ENCODE measurements at regions not wholly inside any gene's neighbourhood (a gene's known extent, or its start where the extent isn't known, plus 50 kb on each side); places are given as distances from the start of the nearest gene placed in this dataset.

DNA sequence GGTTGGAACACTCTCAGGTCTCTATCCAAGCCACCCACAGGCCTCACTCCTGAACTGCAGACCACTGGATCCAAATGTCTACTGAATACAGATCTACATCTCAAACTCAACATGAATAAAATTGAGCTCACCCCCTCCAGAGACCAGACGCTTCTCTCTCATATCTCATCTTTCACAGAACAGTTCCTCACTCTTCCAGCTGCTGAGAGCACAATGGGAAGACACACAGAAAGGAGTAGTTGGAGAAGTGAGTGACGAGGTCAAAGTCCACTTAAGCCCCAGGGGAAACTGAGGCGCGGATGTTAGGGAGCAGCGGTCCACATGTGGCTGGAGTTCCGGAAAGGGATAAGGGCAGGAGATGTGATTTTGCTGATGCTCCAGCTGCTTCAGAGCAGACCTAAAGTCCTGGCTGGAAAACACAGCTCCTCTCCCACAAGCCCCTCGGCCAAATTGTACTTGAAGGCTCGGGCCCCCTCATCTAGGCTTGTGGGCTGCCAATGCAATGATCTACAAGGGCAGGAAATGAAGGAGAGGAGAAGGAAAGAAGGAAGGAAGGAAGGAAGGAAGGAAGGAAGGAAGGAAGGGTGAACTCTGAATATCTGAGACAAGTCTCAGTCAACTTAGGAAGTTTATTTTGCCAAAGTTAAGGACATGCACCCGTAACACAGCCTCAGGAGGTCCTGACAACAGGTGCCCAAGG is 211.2 kb upstream of the TLE3 start:
- no peaks in the 10 kb centered on the region for H3K36me3 ChIP-seq (ENCODE audit: insufficient read depth, low read length)
- H3K9me3 ChIP-seq (ENCODE audit: control insufficient read depth, insufficient read depth, low read length): peaks cover 4% of the 10 kb centered on the region; the same call in 1 of the 2 replicates
- no peak overlapping the region for H3K9ac ChIP-seq (ENCODE audit: low read depth, low read length)
- no peaks in the 10 kb centered on the region; the same call in 1 of the 2 replicates for H3K4me1 ChIP-seq (ENCODE audit: insufficient read depth, low read length)

DNA sequence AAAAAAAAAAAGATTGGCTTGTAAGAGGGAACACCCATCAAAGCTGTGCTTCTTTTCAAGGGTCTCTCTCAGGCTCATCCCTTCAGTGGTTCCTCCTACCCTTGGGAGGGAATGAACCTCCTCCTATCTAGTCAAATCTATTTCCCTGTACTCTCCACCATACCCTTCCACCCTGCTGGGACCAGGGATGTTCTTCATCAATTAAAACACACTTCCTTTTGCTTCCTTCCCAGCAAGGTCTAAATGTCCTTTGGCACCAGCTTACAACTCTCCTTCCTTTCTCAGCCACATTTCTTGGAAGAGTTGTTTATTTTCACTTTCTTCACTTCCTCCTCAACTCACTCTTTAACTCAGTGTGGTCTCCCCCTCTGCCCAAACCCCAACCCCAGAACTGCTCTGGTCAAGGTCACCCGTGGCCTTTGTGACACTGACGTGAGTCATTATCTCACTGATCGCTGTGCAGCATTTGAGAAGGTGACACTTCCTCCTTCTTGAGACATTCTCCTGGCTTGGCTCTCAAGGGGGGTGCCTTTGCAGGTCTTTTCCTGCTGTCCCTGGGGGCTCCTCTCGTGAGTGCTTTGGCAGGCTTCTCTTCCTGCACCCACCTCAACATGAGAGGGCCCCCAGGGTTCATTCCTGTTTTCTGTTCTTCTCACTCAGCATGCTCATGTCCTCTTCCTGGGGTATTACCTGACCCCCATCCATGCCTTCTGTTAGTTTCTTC is 210.5 kb upstream of the TLE3 start:
- Histone ChIP-seq H3K4me1 (ENCODE audit: insufficient read depth, low read length) (no peaks in the 10 kb centered on the region), H3K9ac (ENCODE audit: low read depth, low read length) (no peak overlapping the region), H3K36me3 (ENCODE audit: insufficient read depth, low read length) (no peaks in the 10 kb centered on the region), H3K9me3 (ENCODE audit: control insufficient read depth, insufficient read depth, low read length) (peaks cover 4% of the 10 kb centered on the region; the same call in 1 of the 2 replicates)

DNA sequence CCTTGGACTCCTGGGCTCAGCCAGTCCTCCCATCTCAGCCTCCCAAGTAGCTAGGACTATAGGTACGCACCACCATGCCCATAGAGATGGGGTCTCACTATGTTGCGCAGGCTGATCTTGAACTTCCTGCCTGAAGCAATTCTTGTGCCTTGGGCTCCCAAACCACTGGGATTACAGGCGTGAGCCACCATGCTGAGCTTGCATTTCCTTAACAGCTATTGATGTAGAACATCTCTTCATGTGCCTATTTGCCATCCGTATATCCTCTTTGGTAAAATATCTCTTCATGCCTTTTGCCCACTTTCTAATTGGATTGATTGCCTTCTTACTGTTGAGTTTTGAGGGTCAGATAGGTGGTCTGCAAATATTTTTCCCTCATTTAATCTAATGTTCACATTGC is 208.9 kb upstream of the TLE3 start:
- Histone ChIP-seq H3K9ac (ENCODE audit: low read depth, low read length) (no peak overlapping the region), H3K36me3 (ENCODE audit: insufficient read depth, low read length) (no peaks in the 10 kb centered on the region), H3K9me3 (ENCODE audit: control insufficient read depth, insufficient read depth, low read length) (peaks cover 4% of the 10 kb centered on the region; the same call in 1 of the 2 replicates), H3K4me1 (ENCODE audit: insufficient read depth, low read length) (no peaks in the 10 kb centered on the region)

DNA sequence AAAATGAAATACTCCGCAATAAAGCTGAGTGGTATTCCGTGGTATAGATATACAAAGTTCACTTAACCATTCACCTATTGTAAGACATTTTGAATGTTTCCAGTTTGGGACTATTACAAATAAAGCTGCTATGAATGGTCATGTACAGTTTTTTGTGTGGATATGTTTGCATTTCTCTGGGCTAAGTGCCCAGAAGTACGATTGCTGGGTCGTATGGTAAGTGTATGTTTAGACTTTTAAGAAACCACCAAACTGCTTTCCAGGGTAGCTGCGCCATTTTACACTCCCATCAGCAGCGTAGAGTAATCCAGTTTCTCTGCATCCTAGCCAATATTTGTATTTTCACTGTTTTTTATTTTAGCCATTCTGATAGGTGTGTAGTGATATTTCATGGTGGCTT is 208.4 kb upstream of the TLE3 start:
- Histone ChIP-seq H3K9me3 (ENCODE audit: control insufficient read depth, insufficient read depth, low read length) (peaks cover 4% of the 10 kb centered on the region; the same call in 1 of the 2 replicates), H3K36me3 (ENCODE audit: insufficient read depth, low read length) (no peaks in the 10 kb centered on the region), H3K9ac (ENCODE audit: low read depth, low read length) (no peak overlapping the region), H3K4me1 (ENCODE audit: insufficient read depth, low read length) (no peaks in the 10 kb centered on the region)

DNA sequence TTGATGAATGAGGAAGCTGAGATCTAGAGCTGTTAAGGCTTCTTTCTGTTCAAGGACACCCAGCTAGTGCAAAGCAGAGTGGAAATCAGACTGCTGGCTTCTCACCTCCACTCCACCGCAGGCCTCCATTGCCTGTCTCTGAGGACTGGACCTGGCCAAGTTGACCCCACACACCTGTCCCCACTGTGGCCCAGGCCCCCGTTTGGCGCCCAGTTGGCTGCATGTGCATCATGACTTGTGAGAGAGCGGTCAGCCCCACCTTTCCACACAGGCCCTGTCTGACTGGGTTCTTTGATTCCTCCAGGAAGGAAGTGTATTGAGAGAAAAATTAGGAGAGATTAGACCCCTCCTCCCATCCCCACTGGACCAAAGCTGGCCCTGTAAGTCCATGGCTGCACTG is 206.3 kb upstream of the TLE3 start:
- no peaks in the 10 kb centered on the region for H3K36me3 ChIP-seq (ENCODE audit: insufficient read depth, low read length)
- H3K9me3 ChIP-seq (ENCODE audit: control insufficient read depth, insufficient read depth, low read length): peaks cover 4% of the 10 kb centered on the region; the same call in 1 of the 2 replicates
- H3K9ac ChIP-seq (ENCODE audit: low read depth, low read length): no peak overlapping the region
- H3K4me1 ChIP-seq (ENCODE audit: insufficient read depth, low read length): no peaks in the 10 kb centered on the region

DNA sequence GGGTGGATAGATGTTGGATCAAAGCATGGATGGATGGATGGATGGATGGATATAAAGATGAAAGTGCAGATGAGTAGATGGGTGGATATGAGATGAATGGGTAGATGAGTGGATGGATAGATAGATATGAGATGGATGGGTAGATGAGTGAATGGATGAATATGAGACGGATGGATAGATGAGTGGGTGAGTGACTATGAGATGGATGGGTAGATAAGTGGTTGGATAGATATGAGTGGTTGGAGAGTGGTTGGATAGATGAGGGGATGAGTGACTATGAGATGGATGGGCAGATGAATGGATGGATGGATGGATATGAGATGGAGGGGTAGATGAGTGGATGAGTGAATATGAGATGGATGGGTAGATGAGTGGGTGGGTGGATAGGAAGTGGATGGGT is 204.6 kb upstream of the TLE3 start:
- H3K9me3 ChIP-seq (ENCODE audit: control insufficient read depth, insufficient read depth, low read length): peaks cover 4% of the 10 kb centered on the region; the same call in 1 of the 2 replicates
- H3K4me1 ChIP-seq (ENCODE audit: insufficient read depth, low read length): no peaks in the 10 kb centered on the region
- no peaks in the 10 kb centered on the region for H3K36me3 ChIP-seq (ENCODE audit: insufficient read depth, low read length)
- H3K9ac ChIP-seq (ENCODE audit: low read depth, low read length): no peak overlapping the region

DNA sequence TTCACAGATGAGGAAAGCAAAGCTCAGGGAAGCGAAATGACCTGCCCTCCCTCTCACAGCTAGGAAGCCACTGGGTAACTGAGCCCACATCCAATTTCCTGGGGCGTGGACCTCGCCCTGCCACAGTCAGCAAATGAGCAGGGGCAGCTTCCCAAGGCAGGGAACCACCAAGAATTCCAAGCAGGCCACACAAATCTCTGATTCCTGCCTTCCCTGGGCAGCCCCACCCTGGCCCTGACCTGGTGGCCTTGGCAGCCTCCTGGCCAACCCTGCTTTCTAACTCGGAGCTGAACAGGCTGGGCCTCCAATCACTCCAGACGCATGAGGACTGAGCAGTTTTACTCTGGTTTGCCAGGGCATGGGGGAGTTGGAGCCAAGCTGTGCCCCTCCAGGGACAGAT is 203.7 kb upstream of the TLE3 start:
- peaks cover 4% of the 10 kb centered on the region; the same call in 1 of the 2 replicates for H3K9me3 ChIP-seq (ENCODE audit: control insufficient read depth, insufficient read depth, low read length)
- H3K9ac ChIP-seq (ENCODE audit: low read depth, low read length): no peak overlapping the region
- no peaks in the 10 kb centered on the region for H3K36me3 ChIP-seq (ENCODE audit: insufficient read depth, low read length)
- no peaks in the 10 kb centered on the region for H3K4me1 ChIP-seq (ENCODE audit: insufficient read depth, low read length)

DNA sequence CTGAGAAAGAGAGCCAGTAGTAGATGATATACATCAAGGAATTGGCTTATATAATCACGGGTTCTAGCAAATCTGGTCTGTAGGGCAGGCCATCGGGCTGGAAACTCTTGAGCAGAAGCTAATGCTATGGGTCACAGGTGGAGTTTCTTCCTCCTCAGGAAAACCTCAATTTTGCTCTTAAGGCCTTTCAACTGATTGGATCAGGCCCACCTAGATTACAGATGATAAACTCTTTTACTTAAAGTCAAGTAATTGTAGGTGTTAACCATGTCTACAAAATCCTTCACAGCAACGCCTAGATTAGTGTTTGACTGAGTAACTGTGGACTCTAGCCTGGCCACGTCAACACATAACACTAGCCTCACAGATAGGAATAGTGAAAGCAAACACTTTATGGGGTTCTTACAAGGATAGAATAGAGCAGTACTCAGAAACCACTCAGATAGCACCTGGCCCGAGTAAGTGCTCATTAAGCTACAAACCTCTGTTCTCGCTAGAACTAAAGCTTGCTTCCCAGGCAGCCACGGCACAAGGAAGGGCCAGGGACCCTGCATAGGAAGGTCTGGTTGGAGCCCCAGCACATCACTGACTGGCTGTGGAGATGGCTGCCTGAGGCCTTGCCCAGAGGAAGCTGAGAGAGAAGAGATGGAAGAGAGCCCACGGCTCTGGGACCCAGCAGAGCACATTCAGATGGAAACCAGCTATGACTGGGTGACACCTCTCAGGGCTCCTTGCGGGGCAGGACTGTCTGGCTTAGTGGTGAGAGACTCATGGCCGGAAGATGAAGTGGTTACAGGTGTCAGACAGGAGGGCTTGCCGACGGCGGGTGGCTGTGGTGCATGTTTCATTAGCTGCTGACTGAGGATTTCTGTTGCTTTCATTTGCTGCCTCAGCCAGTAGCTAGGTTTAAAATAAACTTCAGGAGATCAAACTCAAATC is 202.5 kb upstream of the TLE3 start:
- Histone ChIP-seq H3K4me1 (ENCODE audit: insufficient read depth, low read length) (no peaks in the 10 kb centered on the region), H3K9ac (ENCODE audit: low read depth, low read length) (no peak overlapping the region), H3K36me3 (ENCODE audit: insufficient read depth, low read length) (no peaks in the 10 kb centered on the region), H3K9me3 (ENCODE audit: control insufficient read depth, insufficient read depth, low read length) (peaks cover 4% of the 10 kb centered on the region; the same call in 1 of the 2 replicates)

DNA sequence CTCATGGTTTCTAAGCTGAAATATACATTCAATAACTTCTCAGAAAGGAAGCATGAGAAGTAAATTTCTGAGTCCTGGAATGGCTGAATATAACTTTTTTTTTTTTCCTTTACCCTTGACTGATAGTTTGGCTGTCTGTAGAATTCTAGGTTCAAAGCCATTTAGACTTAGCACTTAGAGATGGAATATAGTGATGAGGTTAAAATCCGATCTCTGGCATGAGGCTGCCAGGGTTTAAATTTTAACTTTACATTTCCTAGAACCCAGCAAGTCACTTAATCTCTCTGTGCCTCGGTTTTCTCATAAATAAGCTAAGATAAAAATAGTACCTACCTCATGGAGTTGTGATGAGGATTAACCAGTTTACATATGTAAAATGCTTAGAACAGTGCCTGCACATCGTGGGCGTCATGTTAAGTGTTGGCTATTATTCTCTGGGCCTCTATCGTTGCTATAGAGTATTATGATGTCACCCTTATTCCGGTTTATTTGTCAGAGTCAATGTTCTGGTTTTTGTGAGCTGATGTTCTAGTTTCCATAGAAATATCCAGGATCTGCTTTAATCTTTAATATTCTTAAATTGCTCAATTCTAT is 199.8 kb upstream of the TLE3 start:
- H3K4me1 ChIP-seq (ENCODE audit: insufficient read depth, low read length): no peaks in the 10 kb centered on the region
- no peaks in the 10 kb centered on the region; the same call in 1 of the 2 replicates for H3K9me3 ChIP-seq (ENCODE audit: control insufficient read depth, insufficient read depth, low read length)
- H3K9ac ChIP-seq (ENCODE audit: low read depth, low read length): no peak overlapping the region
- H3K36me3 ChIP-seq (ENCODE audit: insufficient read depth, low read length): no peaks in the 10 kb centered on the region

DNA sequence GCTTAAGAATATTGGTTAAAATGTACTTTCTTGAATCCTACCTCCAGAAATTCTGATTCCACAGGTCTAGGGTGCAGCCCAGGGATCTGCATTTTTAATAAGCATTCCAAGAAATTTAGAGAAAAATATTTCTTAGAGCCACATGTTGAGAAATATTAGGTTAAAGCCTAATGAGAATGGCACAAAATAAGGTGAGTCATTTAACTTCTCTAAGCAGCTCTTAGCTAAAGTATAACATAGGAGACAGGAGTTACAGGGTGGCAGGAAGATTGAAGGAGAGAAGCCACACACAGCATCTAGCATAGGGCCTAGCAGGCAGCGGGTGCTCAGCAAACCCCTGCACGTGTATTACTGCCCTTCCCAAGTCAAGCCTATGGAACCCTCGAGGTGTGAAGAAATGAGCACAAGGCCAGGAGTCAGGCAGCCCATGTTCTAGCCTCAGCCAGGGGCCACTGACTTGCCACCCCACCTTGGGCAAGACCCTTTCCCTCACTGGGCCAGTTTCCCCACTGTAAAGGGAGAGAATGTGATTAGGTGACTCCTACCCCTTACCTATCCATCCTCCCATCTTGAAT is 197.1 kb upstream of the TLE3 start:
- no peaks in the 10 kb centered on the region; the same call in 1 of the 2 replicates for H3K9me3 ChIP-seq (ENCODE audit: control insufficient read depth, insufficient read depth, low read length)
- peaks cover 7% of the 10 kb centered on the region for H3K4me1 ChIP-seq (ENCODE audit: insufficient read depth, low read length)
- no peak overlapping the region for H3K9ac ChIP-seq (ENCODE audit: low read depth, low read length)
- H3K36me3 ChIP-seq (ENCODE audit: insufficient read depth, low read length): no peaks in the 10 kb centered on the region

DNA sequence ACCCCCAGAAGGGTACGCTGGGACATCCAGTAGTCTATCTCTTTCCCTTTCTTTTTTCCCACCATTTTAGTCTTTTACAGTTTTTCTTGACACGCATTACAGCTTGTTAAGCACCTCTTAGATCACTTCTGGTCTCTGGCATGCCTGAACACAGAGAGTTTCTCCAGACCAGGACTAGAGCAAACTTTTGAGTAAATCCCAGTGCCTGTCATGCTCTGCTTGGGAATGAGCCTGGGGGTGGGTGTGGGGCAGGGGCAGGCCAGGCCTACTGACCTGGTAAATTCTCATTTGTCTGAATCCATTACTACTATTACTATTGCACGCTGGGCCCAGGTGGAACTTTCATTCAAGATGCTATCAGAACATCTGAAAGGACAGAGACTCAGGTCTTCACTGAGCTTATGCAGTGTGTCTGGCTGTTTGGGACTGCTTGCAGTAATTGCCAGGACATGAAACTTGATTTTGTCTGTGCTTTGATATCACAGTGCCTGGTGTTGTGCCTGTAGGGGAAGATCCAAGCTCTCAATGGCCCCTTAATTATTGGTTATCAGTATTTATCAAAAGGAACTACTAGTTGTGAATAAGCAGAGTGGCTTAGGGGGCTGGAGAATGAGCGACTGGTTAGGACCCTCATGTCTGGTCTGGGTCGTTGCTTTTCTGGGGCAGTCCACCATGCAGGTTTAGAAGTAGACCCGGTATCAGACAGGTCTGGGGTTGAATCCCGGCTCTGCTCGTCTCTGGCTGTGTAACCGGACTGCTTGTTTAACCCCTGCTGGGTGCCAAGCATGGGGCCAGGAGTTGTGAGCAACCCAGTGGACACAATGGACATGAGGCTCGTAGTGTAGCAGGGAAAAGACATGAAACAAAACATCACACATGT is 196.1 kb upstream of the TLE3 start:
- H3K9ac ChIP-seq (ENCODE audit: low read depth, low read length): no peak overlapping the region
- no peaks in the 10 kb centered on the region; the same call in 1 of the 2 replicates for H3K9me3 ChIP-seq (ENCODE audit: control insufficient read depth, insufficient read depth, low read length)
- H3K4me1 ChIP-seq (ENCODE audit: insufficient read depth, low read length): peaks cover 13% of the 10 kb centered on the region
- H3K36me3 ChIP-seq (ENCODE audit: insufficient read depth, low read length): no peaks in the 10 kb centered on the region

DNA sequence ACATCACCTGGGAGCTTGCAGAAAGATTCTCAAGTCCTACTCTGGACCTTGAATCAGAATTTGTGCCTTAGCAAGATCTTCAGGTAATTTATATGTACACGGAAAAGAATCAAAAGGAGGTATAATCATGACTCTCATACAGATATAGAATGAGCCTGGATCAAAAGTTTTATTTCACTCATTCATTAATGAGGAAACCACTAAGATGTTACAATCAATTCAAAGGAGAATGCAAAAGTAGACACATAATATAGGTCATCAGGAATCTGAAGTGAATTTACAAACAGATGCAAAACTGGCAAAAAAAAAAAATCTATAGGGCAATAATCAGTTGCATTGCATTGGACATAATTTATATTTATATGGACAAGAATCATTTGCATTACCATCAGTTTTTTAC is 195.4 kb upstream of the TLE3 start:
- H3K36me3 ChIP-seq (ENCODE audit: insufficient read depth, low read length): no peaks in the 10 kb centered on the region
- peaks cover 13% of the 10 kb centered on the region for H3K4me1 ChIP-seq (ENCODE audit: insufficient read depth, low read length)
- H3K9me3 ChIP-seq (ENCODE audit: control insufficient read depth, insufficient read depth, low read length): no peaks in the 10 kb centered on the region; the same call in 1 of the 2 replicates
- no peak overlapping the region for H3K9ac ChIP-seq (ENCODE audit: low read depth, low read length)

Data from ES-I3 (cell line).